Stomach (tissue), 4 donors: ENCODE measurements at regions not wholly inside any gene's neighbourhood (a gene's known extent, or its start where the extent isn't known, plus 50 kb on each side); places are given as distances from the start of the nearest gene placed in this dataset.

Source experiments
- CTCF ChIP-seq, 7 experiments: fragments of 450-650 bp in 4 of 7; fragments of 200-600 bp in 3 of 7; sonication (generic) in 3 of 7; IDR thresholded peaks; one replicate each; pipeline ENCODE4 v1.5.1; 2016 to 2019; ENCODE audit warnings: antibody characterized with exemption in 7 of 7, control low read depth in 2 of 7, mild to moderate bottlenecking in 1 of 7
- POLR2A ChIP-seq, 4 donors: fragments of 450-650 bp; IDR thresholded peaks; one replicate each; pipeline ENCODE4 v1.6.1; 2016; ENCODE audit warnings: antibody characterized with exemption in 4 of 4, control low read depth in 2 of 4, mild to moderate bottlenecking in 1 of 4, moderate library complexity in 1 of 4

GRCh38 chr3:64885055-64885454, 197.3 kb upstream of the ADAMTS9 start:
- no peak for TF ChIP-seq CTCF (IDR thresholded peaks at IDR 0.05)
- no peak for TF ChIP-seq POLR2A (IDR thresholded peaks at IDR 0.05)
